ENCODE measurements at regions not wholly inside any gene's neighbourhood (a gene's known extent, or its start where the extent isn't known, plus 50 kb on each side); places are given as distances from the start of the nearest gene placed in this dataset.
"Not testable (repeated sequence)": the region's sequence is repeated elsewhere in the genome, so short reads cannot be mapped to it uniquely, and the experiment has no call there.

- no peak for DNase-seq
Observed at GRCh38 chr14:105912641-105913180, 386.3 kb downstream of the TMEM121 start.

- no peak for DNase-seq
Observed at GRCh38 chr14:105913221-105913620, 386.8 kb downstream of the TMEM121 start.

- DNase-seq: no peak
Observed at GRCh38 chr14:105913861-105914260, 387.5 kb downstream of the TMEM121 start.

- DNase-seq: not testable (repeated sequence)
Observed at GRCh38 chr14:105914281-105914680, 387.9 kb downstream of the TMEM121 start.

GRCh38 chr14:105914738-105915385 lies 388.5 kb downstream of the TMEM121 start:
- DNase-seq: no peak

- DNase-seq: not testable (repeated sequence)
Observed at GRCh38 chr14:105915546-105915945, 389.2 kb downstream of the TMEM121 start.

- not testable (repeated sequence) for DNase-seq
Observed at GRCh38 chr14:105917136-105917932, 391.0 kb downstream of the TMEM121 start.

GRCh38 chr14:105917933-105918436 lies 391.6 kb downstream of the TMEM121 start:
- no peak for DNase-seq

- DNase-seq: no peak
Observed at GRCh38 chr14:105918496-105919262, 392.3 kb downstream of the TMEM121 start.

- no peak for DNase-seq
Observed at GRCh38 chr14:105919458-105920150, 393.2 kb downstream of the TMEM121 start.

- not testable (repeated sequence) for DNase-seq
Observed at GRCh38 chr14:105920151-105920700, 393.8 kb downstream of the TMEM121 start.

- DNase-seq: not testable (repeated sequence)
Observed at GRCh38 chr14:105920803-105921755, 394.7 kb downstream of the TMEM121 start.

- DNase-seq: not testable (repeated sequence)
Observed at GRCh38 chr14:105921781-105922180, 395.4 kb downstream of the TMEM121 start.

GRCh38 chr14:105923520-105924191 lies 397.3 kb downstream of the TMEM121 start:
- DNase-seq: not testable (repeated sequence)

- DNase-seq: no peak
Observed at GRCh38 chr14:105924951-105925591, 398.7 kb downstream of the TMEM121 start.

- DNase-seq: no peak
Observed at GRCh38 chr14:105925615-105926372, 399.4 kb downstream of the TMEM121 start.

GRCh38 chr14:105926373-105927095 lies 400.2 kb downstream of the TMEM121 start:
- DNase-seq: no peak
